GM23248 (cell line): ENCODE measurements at regions not wholly inside any gene's neighbourhood (a gene's known extent, or its start where the extent isn't known, plus 50 kb on each side); places are given as distances from the start of the nearest gene placed in this dataset.

Experiments used
- EZH2 ChIP-seq: fragments of 200-600 bp; sonication (generic); IDR thresholded peaks from 2 replicates; pipeline ENCODE4 v1.6.1; 2018; ENCODE audit warnings: antibody characterized with exemption, mild to moderate bottlenecking; ENCODE audit not compliant: insufficient read depth, poor library complexity, severe bottlenecking
- EZH2phosphoT487 ChIP-seq: fragments of 200-600 bp; sonication (generic); IDR thresholded peaks from 2 replicates; pipeline ENCODE4 v1.6.1; 2018; ENCODE audit warnings: antibody characterized with exemption, moderate library complexity, mild to moderate bottlenecking, low read depth; ENCODE audit not compliant: insufficient read depth

DNA sequence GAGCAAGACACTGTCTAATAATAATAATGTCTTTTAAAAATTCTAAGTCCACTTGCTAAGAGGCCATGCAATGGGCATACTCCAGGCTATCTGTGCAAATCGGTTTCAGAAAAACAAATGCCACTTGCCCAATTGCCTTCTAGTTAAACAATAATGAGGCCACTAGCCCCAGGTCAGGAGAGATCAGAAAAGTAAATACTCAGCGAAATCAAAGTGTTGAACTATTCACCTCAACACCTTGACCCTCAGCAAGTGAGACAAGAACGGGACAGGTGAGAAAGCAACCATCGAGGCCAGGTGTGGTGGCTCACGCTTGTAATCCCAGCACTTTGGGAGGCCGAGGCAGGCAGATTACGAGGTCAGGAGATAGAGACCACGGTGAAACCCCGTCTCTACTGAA lies 72.3 kb upstream of the SYN3 start:
- TF ChIP-seq EZH2 (no peak), EZH2phosphoT487 (no peak)
